H1 (cell line): ENCODE measurements at regions not wholly inside any gene's neighbourhood (a gene's known extent, or its start where the extent isn't known, plus 50 kb on each side); places are given as distances from the start of the nearest gene placed in this dataset.
"Not testable (repeated sequence)": the region's sequence is repeated elsewhere in the genome, so short reads cannot be mapped to it uniquely, and the experiment has no call there.

ENCODE experiments used
- CBX5 ChIP-seq: fragments of 300-800, 300-1000 bp; sonication (generic); IDR thresholded peaks from 2 replicates; pipeline ENCODE4 v1.7.1; 2016; ENCODE audit warnings: antibody characterized with exemption, low read length, low read depth
- CBX8 ChIP-seq: fragments of 300-800, 300-1000 bp; sonication (generic); IDR thresholded peaks from 2 replicates; pipeline ENCODE4 v1.7.1; 2016; ENCODE audit warnings: low read depth, low read length, borderline replicate concordance

GRCh38 chr5:93213111-93213794 lies 367.8 kb downstream of the NR2F1-AS1 start:
- not testable (repeated sequence) for TF ChIP-seq CBX5, CBX8
